ENCODE measurements at regions not wholly inside any gene's neighbourhood (a gene's known extent, or its start where the extent isn't known, plus 50 kb on each side); places are given as distances from the start of the nearest gene placed in this dataset.

GRCh38 chr20:6213311-6213710 is 90.5 kb upstream of the FERMT1 start:
- TF ChIP-seq RAD21 (conservative IDR thresholded peaks at IDR 0.05 in 1 of 2, IDR thresholded peaks at IDR 0.05 in 1 of 2), result no peak
- no peak for TF ChIP-seq USF2 (IDR thresholded peaks at IDR 0.05)
- TF ChIP-seq MAX (IDR thresholded peaks at IDR 0.05), result no peak
- no peak for TF ChIP-seq EP300 (IDR thresholded peaks at IDR 0.05)
- no peak for TF ChIP-seq POLR2AphosphoS2 (conservative IDR thresholded peaks at IDR 0.05; ENCODE audit: low read length)
- no peak for TF ChIP-seq BHLHE40 (IDR thresholded peaks at IDR 0.05; ENCODE audit: low read depth, low read length)
- TF ChIP-seq POLR2A (IDR thresholded peaks at IDR 0.05; ENCODE audit: low read length), result no peak
- no peak for TF ChIP-seq CTCF (IDR thresholded peaks at IDR 0.05)
- no peak for TF ChIP-seq FOSB (CRISPR knock-in tag; IDR thresholded peaks at IDR 0.05)
- no peak for TF ChIP-seq MAFK (IDR thresholded peaks at IDR 0.05; ENCODE audit: partially characterized antibody)
- TF ChIP-seq PBX3 (IDR thresholded peaks at IDR 0.05), result no peak
- no peak for TF ChIP-seq RFX5 (IDR thresholded peaks at IDR 0.05)
- no peak for TF ChIP-seq MYC (IDR thresholded peaks at IDR 0.05; ENCODE audit: borderline replicate concordance, low read length)
- TF ChIP-seq ELK1 (IDR thresholded peaks at IDR 0.05; ENCODE audit: low read depth, low read length), result no peak

All from A549 (cell line).